ENCODE measurements at regions not wholly inside any gene's neighbourhood (a gene's known extent, or its start where the extent isn't known, plus 50 kb on each side); places are given as distances from the start of the nearest gene placed in this dataset.
A peak's percentile ranks its signal among the peaks of the same experiment; 100 is the strongest.
"Not testable (repeated sequence)": the region's sequence is repeated elsewhere in the genome, so short reads cannot be mapped to it uniquely, and the experiment has no call there.

DNA sequence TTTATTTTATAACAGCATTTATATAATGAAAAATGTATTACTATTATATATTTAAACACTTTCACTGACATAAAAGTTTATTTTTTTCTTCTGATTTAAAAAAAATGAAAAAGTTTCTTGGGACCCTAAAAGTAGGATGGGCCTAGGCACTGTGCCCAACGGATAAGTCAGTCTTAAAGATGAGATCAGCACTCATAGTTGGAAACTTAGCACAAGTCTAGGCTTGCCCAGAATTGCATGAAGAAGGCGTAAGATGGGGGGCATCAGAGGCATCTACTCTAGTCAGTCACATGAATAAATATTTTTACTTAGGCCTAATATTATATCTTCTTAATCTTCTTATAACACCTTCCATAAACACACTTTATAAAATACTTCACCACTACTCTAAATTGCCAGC lies 306.7 kb upstream of the GRID2 start:
- POLR2A ChIA-PET = no interaction called here
- no peak for DNase-seq (ENCODE audit: extremely low spot score)
- TF ChIP-seq, protein P1, sequence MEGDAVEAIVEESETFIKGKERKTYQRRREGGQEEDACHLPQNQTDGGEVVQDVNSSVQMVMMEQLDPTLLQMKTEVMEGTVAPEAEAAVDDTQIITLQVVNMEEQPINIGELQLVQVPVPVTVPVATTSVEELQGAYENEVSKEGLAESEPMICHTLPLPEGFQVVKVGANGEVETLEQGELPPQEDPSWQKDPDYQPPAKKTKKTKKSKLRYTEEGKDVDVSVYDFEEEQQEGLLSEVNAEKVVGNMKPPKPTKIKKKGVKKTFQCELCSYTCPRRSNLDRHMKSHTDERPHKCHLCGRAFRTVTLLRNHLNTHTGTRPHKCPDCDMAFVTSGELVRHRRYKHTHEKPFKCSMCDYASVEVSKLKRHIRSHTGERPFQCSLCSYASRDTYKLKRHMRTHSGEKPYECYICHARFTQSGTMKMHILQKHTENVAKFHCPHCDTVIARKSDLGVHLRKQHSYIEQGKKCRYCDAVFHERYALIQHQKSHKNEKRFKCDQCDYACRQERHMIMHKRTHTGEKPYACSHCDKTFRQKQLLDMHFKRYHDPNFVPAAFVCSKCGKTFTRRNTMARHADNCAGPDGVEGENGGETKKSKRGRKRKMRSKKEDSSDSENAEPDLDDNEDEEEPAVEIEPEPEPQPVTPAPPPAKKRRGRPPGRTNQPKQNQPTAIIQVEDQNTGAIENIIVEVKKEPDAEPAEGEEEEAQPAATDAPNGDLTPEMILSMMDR (IDR thresholded peaks at IDR 0.05; ENCODE audit: control extremely low read depth, extremely low read depth, low read depth, missing control alignments) = no peak
- CTCF ChIA-PET = no interaction called here

DNA sequence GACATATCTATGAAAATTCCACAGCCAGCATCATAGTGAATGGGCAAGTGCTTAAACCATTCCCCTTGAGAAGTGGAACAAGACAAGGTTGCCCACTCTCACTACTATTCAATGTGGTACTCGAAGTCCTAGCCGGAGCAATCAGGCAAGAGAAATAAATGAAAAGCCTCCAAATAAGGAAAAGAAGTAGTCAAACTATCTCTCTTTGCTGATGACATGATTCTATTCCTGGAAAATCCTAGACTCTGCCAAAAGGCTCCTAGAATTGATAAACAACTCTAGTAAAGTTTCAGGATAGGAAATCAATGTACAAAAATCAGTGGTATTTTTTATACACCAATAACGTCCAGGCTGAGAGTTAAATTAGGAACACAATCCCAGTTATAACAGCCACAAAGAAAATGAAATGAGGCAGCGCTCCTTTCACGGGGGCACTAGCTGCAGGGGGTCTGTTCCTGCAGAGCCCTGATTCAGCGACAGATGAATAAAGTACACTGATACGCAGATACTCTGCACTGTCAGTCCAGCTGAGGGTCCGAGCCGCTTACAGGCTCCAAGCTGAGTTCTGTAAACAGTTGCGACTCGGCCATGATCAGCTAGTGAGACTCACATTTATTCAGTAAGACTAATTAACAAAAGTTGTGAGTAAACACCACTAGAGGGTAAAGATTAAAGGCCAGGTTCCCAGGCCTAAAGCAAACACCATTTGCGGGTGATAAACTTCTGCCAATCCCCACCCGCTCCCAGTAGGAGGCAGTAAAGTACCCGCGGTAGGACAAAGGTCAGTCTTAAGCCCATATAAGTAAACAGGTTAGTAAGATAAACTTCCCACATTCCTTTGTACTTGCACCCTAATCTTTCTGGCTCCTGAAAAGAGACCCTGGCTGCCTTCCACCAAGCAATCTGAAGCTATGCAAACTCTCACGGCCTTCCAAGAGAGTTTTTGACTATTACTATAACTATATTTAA lies 290.6 kb upstream of the GRID2 start:
- DNase-seq (ENCODE audit: extremely low spot score) = no peak
- ChIA-PET POLR2A (no interaction called here), CTCF (interaction anchor here (1.4 kb wide), 1 partner anchor 22 kb away, joined by 3 read pairs; no protein-coding TSS in a partner anchor)
- TF ChIP-seq, protein P1 (IDR thresholded peaks at IDR 0.05; ENCODE audit: control extremely low read depth, extremely low read depth, low read depth, missing control alignments) = peak; percentile 4

DNA sequence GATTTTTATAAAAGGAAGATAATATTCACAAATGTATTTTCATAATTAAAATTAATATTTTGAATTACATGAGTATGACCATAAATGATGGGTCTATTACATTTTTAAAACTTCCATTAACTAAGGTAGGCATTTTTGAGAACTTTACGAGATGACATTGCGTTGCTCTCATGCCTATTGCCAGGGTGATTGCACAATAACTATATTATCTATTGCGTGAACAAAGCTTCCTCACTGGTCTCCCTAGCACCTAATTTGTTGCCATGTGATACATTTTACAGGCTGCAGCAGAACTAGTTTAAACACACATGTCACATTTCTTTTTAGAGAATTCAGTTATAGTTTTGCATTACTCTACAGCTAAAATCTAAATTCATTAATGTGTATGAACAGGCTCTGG lies 289.7 kb upstream of the GRID2 start:
- TF ChIP-seq, protein P1 (IDR thresholded peaks at IDR 0.05; ENCODE audit: control extremely low read depth, extremely low read depth, low read depth, missing control alignments) = no peak
- DNase-seq (ENCODE audit: extremely low spot score) = no peak
- ChIA-PET POLR2A (no interaction called here), CTCF (interaction anchor here (1.4 kb wide), 1 partner anchor 21 kb away, joined by 3 read pairs; no protein-coding TSS in a partner anchor)

DNA sequence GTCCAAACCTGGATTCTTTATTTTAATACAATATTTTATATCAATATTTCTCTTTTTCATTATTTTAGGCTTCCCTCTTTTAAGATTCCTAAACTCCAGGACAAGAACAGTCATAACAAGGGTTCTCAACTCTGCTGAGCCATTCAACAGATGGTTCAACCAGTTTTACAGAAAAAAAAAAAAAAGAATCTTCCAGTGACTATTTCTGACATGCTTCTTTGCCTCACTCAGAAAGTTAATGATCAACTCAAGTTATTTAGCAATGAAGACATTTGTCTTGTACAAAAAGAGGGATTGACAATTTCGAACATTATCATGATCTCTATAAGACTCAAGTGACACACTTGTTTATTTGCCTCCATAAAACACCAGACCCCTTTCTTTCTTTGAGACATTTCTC lies 282.6 kb upstream of the GRID2 start:
- POLR2A ChIA-PET = no interaction called here
- TF ChIP-seq, protein P1 (IDR thresholded peaks at IDR 0.05; ENCODE audit: control extremely low read depth, extremely low read depth, low read depth, missing control alignments) = no peak
- DNase-seq (ENCODE audit: extremely low spot score) = no peak
- CTCF ChIA-PET = no interaction called here

DNA sequence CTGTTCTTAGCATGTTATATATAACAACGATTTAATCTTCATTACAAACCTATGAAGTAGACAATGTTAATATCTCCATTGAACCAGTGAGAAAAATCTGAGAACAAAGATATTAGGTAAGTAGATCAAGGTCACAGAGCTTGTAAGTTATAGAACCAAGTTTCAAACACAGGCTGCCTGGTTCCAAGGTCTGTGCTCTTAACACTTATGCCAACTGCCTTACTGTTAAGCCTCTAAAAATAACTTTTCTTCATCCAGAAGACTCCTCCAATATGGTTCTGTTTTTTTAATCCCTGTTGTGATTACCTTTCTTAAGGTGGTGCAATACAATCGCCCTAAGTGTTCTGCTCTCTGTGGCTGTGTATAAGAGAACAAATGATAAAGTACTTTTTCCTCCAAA lies 282.0 kb upstream of the GRID2 start:
- POLR2A ChIA-PET = no interaction called here
- CTCF ChIA-PET = no interaction called here
- TF ChIP-seq, protein P1 (IDR thresholded peaks at IDR 0.05; ENCODE audit: control extremely low read depth, extremely low read depth, low read depth, missing control alignments) = no peak
- DNase-seq (ENCODE audit: extremely low spot score) = no peak

DNA sequence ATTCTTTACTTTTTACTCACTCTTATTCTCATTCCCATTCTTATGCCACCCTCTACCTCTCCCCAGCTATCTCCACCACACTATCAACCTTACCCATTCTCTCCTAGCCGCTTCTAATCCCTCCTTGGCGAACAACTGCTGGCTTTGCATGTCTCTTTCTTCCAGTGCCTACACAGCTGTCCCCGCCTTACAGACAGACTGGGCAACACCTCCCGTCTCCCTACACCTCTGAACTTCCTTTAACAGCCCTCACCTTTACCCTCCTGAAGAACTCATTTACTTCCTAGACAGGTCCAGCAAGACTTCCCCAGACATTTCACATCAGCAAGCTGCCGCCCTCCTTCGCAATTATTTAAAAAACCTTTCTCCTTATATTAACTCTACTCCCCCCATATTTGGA lies 274.9 kb upstream of the GRID2 start:
- POLR2A ChIA-PET; DNase-seq (ENCODE audit: extremely low spot score); CTCF ChIA-PET: not testable (repeated sequence)

DNA sequence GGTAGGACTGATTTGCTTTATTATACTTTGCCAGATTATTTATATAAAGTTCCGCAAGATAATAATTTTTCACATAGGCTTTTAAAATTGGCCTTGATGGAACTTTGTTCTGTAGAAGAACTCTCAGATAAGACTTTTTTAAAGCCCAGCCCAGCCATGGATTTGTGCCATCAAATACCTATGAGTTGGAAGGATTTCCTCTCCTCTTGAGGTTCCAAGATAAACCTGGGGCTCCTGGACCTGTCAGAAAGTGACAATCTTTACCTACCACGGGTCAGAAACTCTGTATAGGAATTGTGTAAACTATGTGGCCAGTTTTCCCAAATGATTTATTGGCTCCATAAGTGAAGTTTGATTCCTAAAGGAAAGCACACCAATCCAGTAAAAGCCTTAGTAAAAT lies 271.9 kb upstream of the GRID2 start:
- ChIA-PET POLR2A (no interaction called here), CTCF (no interaction called here)
- TF ChIP-seq, protein P1 (IDR thresholded peaks at IDR 0.05; ENCODE audit: control extremely low read depth, extremely low read depth, low read depth, missing control alignments) = no peak
- DNase-seq (ENCODE audit: extremely low spot score) = no peak
